NCI-H774 (cell line): ENCODE measurements at regions not wholly inside any gene's neighbourhood (a gene's known extent, or its start where the extent isn't known, plus 50 kb on each side); places are given as distances from the start of the nearest gene placed in this dataset.

Experiments
- DNase-seq: peaks from one replicate; lab custom pipeline; 2025; lab: John Stamatoyannopoulos, UW

GRCh38 chr12:24278832-24279231 lies 329.4 kb upstream of the SOX5 start:
- DNase-seq, result no peak

GRCh38 chr12:24270965-24271364 lies 321.5 kb upstream of the SOX5 start:
- DNase-seq, result no peak

- DNase-seq, result no peak
Observed at GRCh38 chr12:24270464-24270863, 321.0 kb upstream of the SOX5 start.

- no peak for DNase-seq
Observed at GRCh38 chr12:24268663-24269186, 319.3 kb upstream of the SOX5 start.

- DNase-seq, result no peak
Observed at GRCh38 chr12:24266982-24267381, 317.5 kb upstream of the SOX5 start.

GRCh38 chr12:24256684-24257083 lies 307.2 kb upstream of the SOX5 start:
- no peak for DNase-seq

GRCh38 chr12:24255920-24256665 lies 306.6 kb upstream of the SOX5 start:
- DNase-seq, result no peak

- DNase-seq, result no peak
Observed at GRCh38 chr12:24252602-24253001, 303.1 kb upstream of the SOX5 start.

GRCh38 chr12:24246934-24247333 lies 297.5 kb upstream of the SOX5 start:
- no peak for DNase-seq

GRCh38 chr12:24246376-24246775 lies 296.9 kb upstream of the SOX5 start:
- DNase-seq, result no peak

GRCh38 chr12:24244801-24245200 lies 295.3 kb upstream of the SOX5 start:
- peak; percentile 30 for DNase-seq

- DNase-seq, result no peak
Observed at GRCh38 chr12:24244231-24244630, 294.8 kb upstream of the SOX5 start.

- DNase-seq, result no peak
Observed at GRCh38 chr12:24240707-24241106, 291.2 kb upstream of the SOX5 start.

- no peak for DNase-seq
Observed at GRCh38 chr12:24233519-24234246, 284.2 kb upstream of the SOX5 start.

- no peak for DNase-seq
Observed at GRCh38 chr12:24232531-24232930, 283.1 kb upstream of the SOX5 start.

GRCh38 chr12:24231298-24231697 lies 281.8 kb upstream of the SOX5 start:
- DNase-seq, result no peak

GRCh38 chr12:24230061-24230701 lies 280.7 kb upstream of the SOX5 start:
- DNase-seq, result no peak

GRCh38 chr12:24229031-24229700 lies 279.7 kb upstream of the SOX5 start:
- no peak for DNase-seq

- DNase-seq, result no peak
Observed at GRCh38 chr12:24228371-24228770, 278.9 kb upstream of the SOX5 start.

GRCh38 chr12:24227551-24227950 lies 278.1 kb upstream of the SOX5 start:
- DNase-seq, result no peak

- DNase-seq, result no peak
Observed at GRCh38 chr12:24226745-24227350, 277.4 kb upstream of the SOX5 start.

- DNase-seq, result no peak
Observed at GRCh38 chr12:24224401-24224800, 274.9 kb upstream of the SOX5 start.
